IMR-90 (cell line): ENCODE measurements at regions not wholly inside any gene's neighbourhood (a gene's known extent, or its start where the extent isn't known, plus 50 kb on each side); places are given as distances from the start of the nearest gene placed in this dataset.

Experiments used
- ATAC-seq: fragments of 200-7000 bp; cut with Tn5 transposase; 2 replicates; pipeline ENCODE4 v1.9.1; 2020; ENCODE audit warnings: low read depth, mild to moderate bottlenecking, moderate library complexity
- BruUV-seq: library from RNA; stranded (reverse); fragments of 400-500 nt; replicated peaks from 2 replicates; lab custom pipeline; 2021; lab: Mats Ljungman, UMichigan
- CTCF ChIA-PET: fragments of 300-600 bp; formaldehyde crosslinking; extraction: SDS; loops from one replicate; lab custom pipeline; 2021; ENCODE audit warnings: antibody characterized with exemption; lab: Yijun Ruan, JAX
- POLR2A ChIA-PET: fragments of 300-600 bp; sonication (Branson Sonifier 250); formaldehyde crosslinking; loops from one replicate; lab custom pipeline; 2022; ENCODE audit warnings: antibody characterized with exemption; ENCODE audit not compliant: unreplicated experiment; lab: Charles Lee
- DNase-seq: peaks from one replicate; pipeline ENCODE4 v3.0.0; 2013
- H2AFZ ChIP-seq: replicated peaks from 2 replicates; pipeline ENCODE3; 2013; ENCODE audit warnings: low read length, mild to moderate bottlenecking; ENCODE audit not compliant: poor library complexity
- H2AK5ac ChIP-seq: 2 replicates; pipeline ENCODE4 v1.6.1; 2013; ENCODE audit warnings: low read depth, low read length, inconsistent platforms
- H2AK9ac ChIP-seq: replicated peaks from 2 replicates; pipeline ENCODE3; 2013; ENCODE audit warnings: mild to moderate bottlenecking, low read depth, low read length, moderate library complexity; ENCODE audit not compliant: poor library complexity
- H2BK120ac ChIP-seq: 2 replicates; pipeline ENCODE4 v1.6.1; 2013; ENCODE audit warnings: low read depth, low read length, inconsistent platforms
- H2BK15ac ChIP-seq: 3 replicates; pipeline ENCODE4 v1.6.1; 2013; ENCODE audit warnings: low read depth, low read length, inconsistent platforms
- H2BK20ac ChIP-seq: 2 replicates; pipeline ENCODE4 v1.6.1; 2013; ENCODE audit warnings: low read depth, mild to moderate bottlenecking, inconsistent platforms, low read length, moderate library complexity
- H2BK5ac ChIP-seq: 2 replicates; pipeline ENCODE4 v1.6.1; 2013; ENCODE audit warnings: mild to moderate bottlenecking, low read depth, low read length, inconsistent platforms; ENCODE audit not compliant: poor library complexity, severe bottlenecking
- H3K14ac ChIP-seq: replicated peaks from 2 replicates; pipeline ENCODE4 v1.6.1; 2013; ENCODE audit warnings: low read depth, low read length, inconsistent platforms
- H3K18ac ChIP-seq: 2 replicates; pipeline ENCODE4 v1.6.1; 2013; ENCODE audit warnings: low read depth, low read length, control low read depth
- H3K23ac ChIP-seq: 2 replicates; pipeline ENCODE4 v1.6.1; 2013; ENCODE audit warnings: low read depth, low read length, inconsistent platforms
- H3K27ac ChIP-seq: 2 replicates; pipeline ENCODE4 v1.5.1; 2013; ENCODE audit warnings: mild to moderate bottlenecking, control low read depth, low read length; ENCODE audit not compliant: insufficient read depth
- H3K27me3 ChIP-seq: 2 replicates; pipeline ENCODE4 v1.6.1; 2013; ENCODE audit warnings: low read length; ENCODE audit not compliant: control insufficient read depth, insufficient read depth
- H3K36me3 ChIP-seq: 2 replicates; pipeline ENCODE4 v1.6.1; 2013; ENCODE audit warnings: low read length, mixed read lengths; ENCODE audit not compliant: control insufficient read depth, insufficient read depth
- H3K4ac ChIP-seq: 2 replicates; pipeline ENCODE4 v1.6.1; 2013; ENCODE audit warnings: low read depth, low read length, inconsistent platforms
- H3K4me1 ChIP-seq: 2 replicates; pipeline ENCODE4 v1.6.1; 2013; ENCODE audit warnings: low read length, mixed read lengths; ENCODE audit not compliant: control insufficient read depth, insufficient read depth
- H3K4me2 ChIP-seq: 2 replicates; pipeline ENCODE4 v1.6.1; 2013; ENCODE audit warnings: low read depth, mild to moderate bottlenecking, control low read depth, low read length, moderate library complexity
- H3K4me3 ChIP-seq: 2 replicates; pipeline ENCODE4 v1.5.1; 2013; ENCODE audit warnings: low read depth, mild to moderate bottlenecking, control low read depth, low read length, moderate library complexity; ENCODE audit not compliant: insufficient read depth
- H3K56ac ChIP-seq: 2 replicates; pipeline ENCODE4 v1.6.1; 2013; ENCODE audit warnings: low read length, inconsistent platforms; ENCODE audit not compliant: insufficient read depth; ENCODE audit errors: extremely low read depth
- H3K79me1 ChIP-seq, 2 experiments: 2 replicates each; pipeline ENCODE4 v1.6.1; 2013; ENCODE audit warnings: low read length in 2 of 2, inconsistent platforms in 1 of 2, low read depth in 1 of 2
- H3K9ac ChIP-seq: 2 replicates; pipeline ENCODE4 v1.6.1; 2013; ENCODE audit warnings: low read depth, low read length, control low read depth
- H3K9me1 ChIP-seq: 2 replicates; pipeline ENCODE4 v1.6.1; 2013; ENCODE audit warnings: low read length, inconsistent platforms; ENCODE audit not compliant: insufficient read depth
- H3K9me3 ChIP-seq: 2 replicates; pipeline ENCODE4 v1.6.1; 2013; ENCODE audit warnings: low read length; ENCODE audit not compliant: control insufficient read depth, insufficient read depth
- H4K20me1 ChIP-seq: 2 replicates; pipeline ENCODE4 v1.6.1; 2013; ENCODE audit warnings: low read length, inconsistent platforms; ENCODE audit not compliant: insufficient read depth
- H4K5ac ChIP-seq: 2 replicates; pipeline ENCODE4 v1.6.1; 2013; ENCODE audit warnings: mild to moderate bottlenecking, low read depth, low read length, control low read depth
- H4K8ac ChIP-seq, 2 experiments: 2 replicates each; pipeline ENCODE4 v1.6.1; 2013; ENCODE audit warnings: low read depth in 2 of 2, low read length in 2 of 2, control low read depth in 1 of 2, inconsistent platforms in 1 of 2
- H4K91ac ChIP-seq: 2 replicates; pipeline ENCODE4 v1.6.1; 2013; ENCODE audit warnings: low read depth, low read length, inconsistent platforms; ENCODE audit not compliant: insufficient read depth
- BHLHE40 ChIP-seq: fragments of 150-350 bp; IDR thresholded peaks from 2 replicates; pipeline ENCODE4 v1.6.1; 2016; ENCODE audit warnings: mild to moderate bottlenecking, low read depth, low read length
- MXI1 ChIP-seq: IDR thresholded peaks from 2 replicates; pipeline ENCODE4 v1.6.1; 2012; ENCODE audit warnings: low read depth, mild to moderate bottlenecking, low read length, moderate library complexity, borderline replicate concordance
- POLR2A ChIP-seq: IDR thresholded peaks from 2 replicates; pipeline ENCODE4 v1.6.1; 2012; ENCODE audit warnings: mild to moderate bottlenecking, low read depth, low read length
- RAD21 ChIP-seq: IDR thresholded peaks from 2 replicates; pipeline ENCODE4 v1.6.1; 2012; ENCODE audit warnings: low read length, improper control_type of control experiment
- WGBS, 2 experiments: methylation state at CpG; one replicate each; pipeline versions ENCODE4 v1.1.5 to v1.1.7; 2013; ENCODE audit warnings: missing lambda C conversion rate in 2 of 2; ENCODE audit not compliant: insufficient read length in 1 of 2; ENCODE audit errors: extremely low coverage in 2 of 2; 5-methylcytosine and 5-hydroxymethylcytosine counted together
- dilution Hi-C: fragments of 300-500 bp; cut with HindIII; formaldehyde crosslinking; loops from one replicate; pipeline ENCODE4 v1.14.3; 2018; ENCODE audit warnings: low sequenced_read_pairs; ENCODE audit not compliant: unreplicated experiment
- in situ Hi-C: fragments of 300-500 bp; cut with MboI; formaldehyde crosslinking; loops from 3 replicates; pipeline ENCODE4 v1.14.3; 2019; ENCODE audit warnings: low sequenced_read_pairs, inconsistent platforms, mixed read lengths
- intact Hi-C: fragments of 100-400 bp; cut with micrococcal nuclease; formaldehyde crosslinking; loops from 2 replicates; pipeline ENCODE4 v1.10.0; 2022

GRCh38 chr12:66910366-66910974 is 231.6 kb upstream of the GRIP1 start:
- no peak overlapping the region for H3K4me3 ChIP-seq
- in situ Hi-C loops = no loop called here
- no peaks in the 10 kb centered on the region for H3K4me1 ChIP-seq
- ATAC-seq (no peak), DNase-seq (no peak)
- TF ChIP-seq POLR2A (no peak), BHLHE40 (no peak), RAD21 (no peak), MXI1 (no peak)
- dilution Hi-C loops = no loop called here
- H3K9ac ChIP-seq = no peak overlapping the region
- H3K14ac ChIP-seq = no peak overlapping the region
- CTCF ChIA-PET = no interaction called here
- no peak overlapping the region for H4K8ac ChIP-seq
- no peak overlapping the region for H2AFZ ChIP-seq
- H4K91ac ChIP-seq = no peak overlapping the region
- H3K23ac ChIP-seq = no peak overlapping the region
- no peak overlapping the region for H2AK9ac ChIP-seq
- H3K9me1 ChIP-seq = no peaks in the 10 kb centered on the region
- 43% methylated on average over 3 of the region's 7 CpGs; no CpG with 5 or more reads in 1 of the 2 experiments for WGBS, 2 experiments
- no TSS peak for BruUV-seq
- H3K4me2 ChIP-seq = no peak overlapping the region
- H3K79me1 ChIP-seq = no peaks in the 10 kb centered on the region
- H3K4ac ChIP-seq = no peak overlapping the region
- H2BK5ac ChIP-seq = no peak overlapping the region
- H4K20me1 ChIP-seq = no peaks in the 10 kb centered on the region
- no peak overlapping the region for H2BK120ac ChIP-seq
- POLR2A ChIA-PET = no interaction called here
- no peak overlapping the region for H3K18ac ChIP-seq
- no peak overlapping the region for H2BK15ac ChIP-seq
- H3K9me3 ChIP-seq = no peaks in the 10 kb centered on the region
- intact Hi-C loops = no loop called here
- no peak overlapping the region for H4K5ac ChIP-seq
- H3K27me3 ChIP-seq = no peaks in the 10 kb centered on the region
- H2BK20ac ChIP-seq = no peak overlapping the region
- H2AK5ac ChIP-seq = no peak overlapping the region
- H3K36me3 ChIP-seq = no peaks in the 10 kb centered on the region
- no peak overlapping the region for H3K56ac ChIP-seq
- H3K27ac ChIP-seq = no peak overlapping the region
